ENCODE measurements at regions not wholly inside any gene's neighbourhood (a gene's known extent, or its start where the extent isn't known, plus 50 kb on each side); places are given as distances from the start of the nearest gene placed in this dataset.
A peak's percentile ranks its signal among the peaks of the same experiment; 100 is the strongest.

GRCh38 chr12:118790578-118790977, 190.8 kb upstream of the SRRM4 start:
- H3K4me1 ChIP-seq (ENCODE audit: insufficient read depth): no peaks in the 10 kb centered on the region
- no peaks in the 10 kb centered on the region for H3K27me3 ChIP-seq (ENCODE audit: insufficient read depth)
- no peak overlapping the region for H3K4me3 ChIP-seq
- H2AFZ ChIP-seq: no peak overlapping the region
- H3K36me3 Mint-ChIP-seq (ENCODE audit: low read depth): no peaks in the 10 kb centered on the region
- H3K9me3 Mint-ChIP-seq: no peaks in the 10 kb centered on the region
- no peak overlapping the region for H3K4me2 ChIP-seq
- H3K27ac Mint-ChIP-seq: no peak overlapping the region
- no peak overlapping the region for H3K27ac ChIP-seq (ENCODE audit: low read depth)
- no peaks in the 10 kb centered on the region for H4K20me1 ChIP-seq (replicated peaks; ENCODE audit: insufficient read depth)
- H3K4me3 Mint-ChIP-seq: no peak overlapping the region
- DNase-seq (ENCODE audit: low spot score) (no peak), ATAC-seq (no peak)
- peaks cover 4% of the 10 kb centered on the region for H3K27me3 Mint-ChIP-seq (ENCODE audit: insufficient read depth, low read depth, poor library complexity)
- no peaks in the 10 kb centered on the region for H3K36me3 ChIP-seq (ENCODE audit: insufficient read depth)
- no peak for TF ChIP-seq STAT1 (IDR thresholded peaks at IDR 0.05; ENCODE audit: unreplicated experiment)
- TF ChIP-seq POLR2AphosphoS5 (IDR thresholded peaks at IDR 0.05; ENCODE audit: low read depth): no peak
- H3F3A ChIP-seq (replicated peaks; ENCODE audit: low read depth): no peaks in the 10 kb centered on the region
- no peaks in the 10 kb centered on the region for H3K79me2 ChIP-seq (replicated peaks; ENCODE audit: insufficient read depth)
- H3K9me2 ChIP-seq (ENCODE audit: insufficient read depth): no peaks in the 10 kb centered on the region
- H3K4me1 Mint-ChIP-seq: no peaks in the 10 kb centered on the region

- Histone ChIP-seq H3K27ac (ENCODE audit: low read depth) (no peak overlapping the region), H3K4me1 (ENCODE audit: insufficient read depth) (peaks cover 17% of the 10 kb centered on the region), H3F3A (replicated peaks; ENCODE audit: low read depth) (no peaks in the 10 kb centered on the region), H3K27me3 (ENCODE audit: insufficient read depth) (no peaks in the 10 kb centered on the region), H2AFZ (peak overlapping the region; percentile 61), H3K4me3 (peak overlapping the region; percentile 23; the same call in 1 of the 2 replicates), H3K36me3 (ENCODE audit: insufficient read depth) (no peaks in the 10 kb centered on the region), H3K79me2 (replicated peaks; ENCODE audit: insufficient read depth) (no peaks in the 10 kb centered on the region), H3K9me2 (ENCODE audit: insufficient read depth) (no peaks in the 10 kb centered on the region), H3K4me2 (peak overlapping the region; percentile 54), H4K20me1 (replicated peaks; ENCODE audit: insufficient read depth) (no peaks in the 10 kb centered on the region)
- H3K36me3 Mint-ChIP-seq (ENCODE audit: low read depth): no peaks in the 10 kb centered on the region
- peaks cover 22% of the 10 kb centered on the region for H3K4me1 Mint-ChIP-seq
- no peak overlapping the region for H3K27ac Mint-ChIP-seq
- H3K4me3 Mint-ChIP-seq: no peak overlapping the region; the same call in 2 of the 3 replicates
- H3K9me3 Mint-ChIP-seq: no peaks in the 10 kb centered on the region
- peak; percentile 29 for DNase-seq (ENCODE audit: low spot score)
- H3K27me3 Mint-ChIP-seq (ENCODE audit: insufficient read depth, low read depth, poor library complexity): no peaks in the 10 kb centered on the region
- TF ChIP-seq EZH2phosphoT487 (IDR thresholded peaks at IDR 0.05; ENCODE audit: unreplicated experiment) (no peak), CREB1 (CRISPR knock-in tag; IDR thresholded peaks at IDR 0.05; ENCODE audit: low read depth) (no peak), ETS1 (IDR thresholded peaks at IDR 0.05) (no peak), ZNF114 (CRISPR knock-in tag; IDR thresholded peaks at IDR 0.05) (no peak), NANOG (IDR thresholded peaks at IDR 0.05; ENCODE audit: borderline replicate concordance) (no peak)
- peak; percentile 97 for ATAC-seq
Observed at GRCh38 chr12:118813778-118814357, 167.5 kb upstream of the SRRM4 start.

- Histone ChIP-seq H3K36me3 (ENCODE audit: insufficient read depth) (no peaks in the 10 kb centered on the region), H3K79me2 (replicated peaks; ENCODE audit: insufficient read depth) (no peaks in the 10 kb centered on the region), H3K4me2 (no peak overlapping the region), H3F3A (replicated peaks; ENCODE audit: low read depth) (no peaks in the 10 kb centered on the region), H4K20me1 (replicated peaks; ENCODE audit: insufficient read depth) (no peaks in the 10 kb centered on the region), H3K9me2 (ENCODE audit: insufficient read depth) (no peaks in the 10 kb centered on the region), H3K4me3 (no peak overlapping the region), H3K27ac (ENCODE audit: low read depth) (no peak overlapping the region), H3K4me1 (ENCODE audit: insufficient read depth) (peaks cover 17% of the 10 kb centered on the region), H3K27me3 (ENCODE audit: insufficient read depth) (no peaks in the 10 kb centered on the region), H2AFZ (peak overlapping the region; percentile 72; the same call in 1 of the 2 replicates)
- Mint-ChIP-seq H3K36me3 (ENCODE audit: low read depth) (no peaks in the 10 kb centered on the region), H3K27ac (no peak overlapping the region), H3K27me3 (ENCODE audit: insufficient read depth, low read depth, poor library complexity) (peaks cover 2% of the 10 kb centered on the region), H3K4me3 (no peak overlapping the region), H3K9me3 (no peaks in the 10 kb centered on the region), H3K4me1 (peaks cover 22% of the 10 kb centered on the region)
- no peak for ATAC-seq
- no peak for DNase-seq (ENCODE audit: low spot score)
- TF ChIP-seq POLR2AphosphoS5 (IDR thresholded peaks at IDR 0.05; ENCODE audit: low read depth): no peak
- TF ChIP-seq ZNF114 (CRISPR knock-in tag; IDR thresholded peaks at IDR 0.05): no peak
- TF ChIP-seq STAT1 (IDR thresholded peaks at IDR 0.05; ENCODE audit: unreplicated experiment): no peak
- TF ChIP-seq ZNF331 (CRISPR knock-in tag; IDR thresholded peaks at IDR 0.05; ENCODE audit: low read depth): no peak
- TF ChIP-seq REST (IDR thresholded peaks at IDR 0.05; ENCODE audit: unreplicated experiment): no peak
- no peak for TF ChIP-seq EZH2phosphoT487 (IDR thresholded peaks at IDR 0.05; ENCODE audit: unreplicated experiment)
- no peak for TF ChIP-seq ETS1 (IDR thresholded peaks at IDR 0.05)
Observed at GRCh38 chr12:118816296-118816695, 165.0 kb upstream of the SRRM4 start.

Data from GM23338 (cell line).